GM23338 (cell line): ENCODE measurements at regions not wholly inside any gene's neighbourhood (a gene's known extent, or its start where the extent isn't known, plus 50 kb on each side); places are given as distances from the start of the nearest gene placed in this dataset.

Experiments used
- ATAC-seq: fragments of 200-7000 bp; cut with Tn5 transposase; 3 replicates; pipeline ENCODE4 v1.9.1; 2020
- DNase-seq: peaks from one replicate; pipeline ENCODE4 v3.0.0-alpha.2; 2015; ENCODE audit warnings: low spot score
- H2AFZ ChIP-seq: fragments of 200-600 bp; sonication (generic); 2 replicates; pipeline ENCODE4 v1.8.0; 2016; ENCODE audit warnings: antibody characterized with exemption, mild to moderate bottlenecking, moderate library complexity
- H3F3A ChIP-seq: fragments of 200-600 bp; sonication (generic); replicated peaks from 2 replicates; pipeline ENCODE4 v1.8.0; 2017; ENCODE audit warnings: antibody characterized with exemption, mixed run types, low read depth
- H3K27ac ChIP-seq: fragments of 200-600 bp; sonication (generic); 2 replicates; pipeline ENCODE4 v1.6.1; 2016; ENCODE audit warnings: low read depth
- H3K27me3 ChIP-seq: fragments of 200-600 bp; sonication (generic); 2 replicates; pipeline ENCODE4 v1.8.0; 2016; ENCODE audit warnings: mild to moderate bottlenecking, mixed run types, moderate library complexity; ENCODE audit not compliant: insufficient read depth
- H3K36me3 ChIP-seq: fragments of 200-600 bp; sonication (generic); 2 replicates; pipeline ENCODE4 v1.8.0; 2016; ENCODE audit warnings: mild to moderate bottlenecking; ENCODE audit not compliant: insufficient read depth
- H3K4me1 ChIP-seq: fragments of 200-600 bp; sonication (generic); 2 replicates; pipeline ENCODE4 v1.8.0; 2016; ENCODE audit warnings: mild to moderate bottlenecking, moderate library complexity; ENCODE audit not compliant: insufficient read depth
- H3K4me2 ChIP-seq: fragments of 200-600 bp; sonication (generic); 2 replicates; pipeline ENCODE4 v1.7.1; 2017; ENCODE audit warnings: mixed run types
- H3K4me3 ChIP-seq: fragments of 200-600 bp; sonication (generic); 2 replicates; pipeline ENCODE4 v1.6.1; 2016; ENCODE audit warnings: mixed run types
- H3K79me2 ChIP-seq: fragments of 200-600 bp; sonication (generic); replicated peaks from 2 replicates; pipeline ENCODE4 v1.8.0; 2017; ENCODE audit warnings: mild to moderate bottlenecking; ENCODE audit not compliant: insufficient read depth
- H3K9me2 ChIP-seq: fragments of 200-600 bp; sonication (generic); 2 replicates; pipeline ENCODE4 v1.8.0; 2017; ENCODE audit not compliant: insufficient read depth
- H4K20me1 ChIP-seq: fragments of 200-600 bp; sonication (generic); replicated peaks from 2 replicates; pipeline ENCODE4 v1.8.0; 2017; ENCODE audit warnings: mild to moderate bottlenecking; ENCODE audit not compliant: insufficient read depth
- H3K27ac Mint-ChIP-seq: 2 replicates; pipeline ENCODE4 v1.8.0; 2020; ENCODE audit warnings: inconsistent platforms, mild to moderate bottlenecking, moderate library complexity, mixed read lengths
- H3K27me3 Mint-ChIP-seq: 3 replicates; pipeline ENCODE4 v1.8.0; 2022; ENCODE audit warnings: low read depth, mild to moderate bottlenecking, moderate library complexity, mixed read lengths, inconsistent platforms; ENCODE audit not compliant: insufficient read depth, poor library complexity
- H3K36me3 Mint-ChIP-seq: 3 replicates; pipeline ENCODE4 v1.8.0; 2021; ENCODE audit warnings: low read depth, mild to moderate bottlenecking, inconsistent platforms, moderate library complexity, mixed read lengths
- H3K4me1 Mint-ChIP-seq: 3 replicates; pipeline ENCODE4 v1.8.0; 2020; ENCODE audit warnings: mild to moderate bottlenecking, inconsistent platforms, mixed read lengths
- H3K4me3 Mint-ChIP-seq: 3 replicates; pipeline ENCODE4 v1.8.0; 2021; ENCODE audit warnings: moderate library complexity, mild to moderate bottlenecking, inconsistent platforms, mixed read lengths
- H3K9me3 Mint-ChIP-seq: 3 replicates; pipeline ENCODE4 v1.8.0; 2020; ENCODE audit warnings: moderate library complexity, mild to moderate bottlenecking, inconsistent platforms, mixed read lengths
- CREB1 ChIP-seq: fragments of 250-450 bp; sonication (Bioruptor Pico); IDR thresholded peaks from 2 replicates; pipeline ENCODE4 v1.5.0; 2020; ENCODE audit warnings: low read depth, mild to moderate bottlenecking, moderate library complexity
- EZH2 ChIP-seq: fragments of 200-600 bp; sonication (generic); IDR thresholded peaks from one replicate; pipeline ENCODE4 v1.8.0; 2017; ENCODE audit warnings: antibody characterized with exemption, mild to moderate bottlenecking, low read depth; ENCODE audit not compliant: unreplicated experiment
- EZH2phosphoT487 ChIP-seq: fragments of 200-600 bp; sonication (generic); IDR thresholded peaks from one replicate; pipeline ENCODE4 v1.8.1; 2018; ENCODE audit warnings: antibody characterized with exemption; ENCODE audit not compliant: unreplicated experiment
- JUNB ChIP-seq: IDR thresholded peaks from one replicate; pipeline ENCODE4 v1.6.1; 2016; ENCODE audit warnings: antibody characterized with exemption; ENCODE audit not compliant: unreplicated experiment
- NANOG ChIP-seq: IDR thresholded peaks from 2 replicates; pipeline ENCODE4 v1.6.1; 2016; ENCODE audit warnings: antibody characterized with exemption, borderline replicate concordance
- POLR2AphosphoS5 ChIP-seq: IDR thresholded peaks from 2 replicates; pipeline ENCODE4 v1.6.1; 2016; ENCODE audit warnings: antibody characterized with exemption, low read depth
- STAT1 ChIP-seq: IDR thresholded peaks from one replicate; pipeline ENCODE4 v1.6.1; 2016; ENCODE audit warnings: antibody characterized with exemption; ENCODE audit not compliant: unreplicated experiment
- ZNF114 ChIP-seq: fragments of 250-450 bp; sonication (Bioruptor Pico); IDR thresholded peaks from 2 replicates; pipeline ENCODE4 v1.5.0; 2020; ENCODE audit warnings: mild to moderate bottlenecking, moderate library complexity
- ZNF331 ChIP-seq: fragments of 250-450 bp; sonication (Bioruptor Pico); IDR thresholded peaks from 2 replicates; pipeline ENCODE4 v1.5.0; 2020; ENCODE audit warnings: low read depth, mild to moderate bottlenecking, moderate library complexity
- TF ChIP-seq, protein P1 (sequence below): IDR thresholded peaks from one replicate; pipeline ENCODE4 v1.6.1; 2018; ENCODE audit warnings: antibody characterized with exemption; ENCODE audit not compliant: unreplicated experiment
- TF ChIP-seq, protein P2 (sequence below), 2 experiments: fragments of 200-600 bp in 1 of 2; sonication (generic) in 1 of 2; conservative IDR thresholded peaks; 2 replicates each; pipeline versions ENCODE4 v1.5.1 to v1.6.1; 2016 to 2017; ENCODE audit warnings: antibody characterized with exemption in 2 of 2, low read depth in 2 of 2, mild to moderate bottlenecking in 2 of 2, moderate library complexity in 1 of 2
- TF ChIP-seq, protein P3 (sequence below): IDR thresholded peaks from 2 replicates; pipeline ENCODE4 v1.6.1; 2016; ENCODE audit warnings: antibody characterized with exemption
- TF ChIP-seq, protein P4 (sequence below): fragments of 250-450 bp; sonication (Bioruptor Pico); IDR thresholded peaks from 2 replicates; pipeline ENCODE4 v1.5.0; 2020; ENCODE audit warnings: mild to moderate bottlenecking, moderate library complexity

DNA sequence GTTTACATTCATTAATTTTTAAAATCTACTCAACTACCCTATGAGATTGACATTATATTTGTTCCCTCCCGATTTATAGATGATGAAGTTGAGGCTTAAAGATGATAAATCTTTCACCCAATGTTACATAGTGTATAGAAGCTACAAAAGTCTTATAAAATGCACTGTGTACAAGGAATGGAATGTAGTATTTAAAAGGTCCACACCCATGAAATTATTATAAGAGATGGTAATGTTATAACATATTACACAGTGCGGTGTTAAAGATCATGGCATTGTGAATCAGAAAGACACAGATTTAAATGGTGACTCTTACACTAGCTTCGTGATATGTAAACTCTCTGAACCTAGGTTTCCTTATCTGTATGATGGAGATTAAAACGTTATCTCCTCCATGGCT lies 141.6 kb upstream of the CHD1 start:
- Mint-ChIP-seq H3K27ac (no peak overlapping the region), H3K9me3 (no peaks in the 10 kb centered on the region; the same call in 2 of the 3 replicates), H3K36me3 (no peaks in the 10 kb centered on the region), H3K4me1 (no peaks in the 10 kb centered on the region), H3K27me3 (no peaks in the 10 kb centered on the region), H3K4me3 (no peak overlapping the region)
- TF ChIP-seq CREB1 = no peak
- TF ChIP-seq EZH2phosphoT487 = no peak
- TF ChIP-seq, protein P1, sequence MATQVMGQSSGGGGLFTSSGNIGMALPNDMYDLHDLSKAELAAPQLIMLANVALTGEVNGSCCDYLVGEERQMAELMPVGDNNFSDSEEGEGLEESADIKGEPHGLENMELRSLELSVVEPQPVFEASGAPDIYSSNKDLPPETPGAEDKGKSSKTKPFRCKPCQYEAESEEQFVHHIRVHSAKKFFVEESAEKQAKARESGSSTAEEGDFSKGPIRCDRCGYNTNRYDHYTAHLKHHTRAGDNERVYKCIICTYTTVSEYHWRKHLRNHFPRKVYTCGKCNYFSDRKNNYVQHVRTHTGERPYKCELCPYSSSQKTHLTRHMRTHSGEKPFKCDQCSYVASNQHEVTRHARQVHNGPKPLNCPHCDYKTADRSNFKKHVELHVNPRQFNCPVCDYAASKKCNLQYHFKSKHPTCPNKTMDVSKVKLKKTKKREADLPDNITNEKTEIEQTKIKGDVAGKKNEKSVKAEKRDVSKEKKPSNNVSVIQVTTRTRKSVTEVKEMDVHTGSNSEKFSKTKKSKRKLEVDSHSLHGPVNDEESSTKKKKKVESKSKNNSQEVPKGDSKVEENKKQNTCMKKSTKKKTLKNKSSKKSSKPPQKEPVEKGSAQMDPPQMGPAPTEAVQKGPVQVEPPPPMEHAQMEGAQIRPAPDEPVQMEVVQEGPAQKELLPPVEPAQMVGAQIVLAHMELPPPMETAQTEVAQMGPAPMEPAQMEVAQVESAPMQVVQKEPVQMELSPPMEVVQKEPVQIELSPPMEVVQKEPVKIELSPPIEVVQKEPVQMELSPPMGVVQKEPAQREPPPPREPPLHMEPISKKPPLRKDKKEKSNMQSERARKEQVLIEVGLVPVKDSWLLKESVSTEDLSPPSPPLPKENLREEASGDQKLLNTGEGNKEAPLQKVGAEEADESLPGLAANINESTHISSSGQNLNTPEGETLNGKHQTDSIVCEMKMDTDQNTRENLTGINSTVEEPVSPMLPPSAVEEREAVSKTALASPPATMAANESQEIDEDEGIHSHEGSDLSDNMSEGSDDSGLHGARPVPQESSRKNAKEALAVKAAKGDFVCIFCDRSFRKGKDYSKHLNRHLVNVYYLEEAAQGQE = no peak
- no peak for TF ChIP-seq POLR2AphosphoS5
- TF ChIP-seq, protein P2, sequence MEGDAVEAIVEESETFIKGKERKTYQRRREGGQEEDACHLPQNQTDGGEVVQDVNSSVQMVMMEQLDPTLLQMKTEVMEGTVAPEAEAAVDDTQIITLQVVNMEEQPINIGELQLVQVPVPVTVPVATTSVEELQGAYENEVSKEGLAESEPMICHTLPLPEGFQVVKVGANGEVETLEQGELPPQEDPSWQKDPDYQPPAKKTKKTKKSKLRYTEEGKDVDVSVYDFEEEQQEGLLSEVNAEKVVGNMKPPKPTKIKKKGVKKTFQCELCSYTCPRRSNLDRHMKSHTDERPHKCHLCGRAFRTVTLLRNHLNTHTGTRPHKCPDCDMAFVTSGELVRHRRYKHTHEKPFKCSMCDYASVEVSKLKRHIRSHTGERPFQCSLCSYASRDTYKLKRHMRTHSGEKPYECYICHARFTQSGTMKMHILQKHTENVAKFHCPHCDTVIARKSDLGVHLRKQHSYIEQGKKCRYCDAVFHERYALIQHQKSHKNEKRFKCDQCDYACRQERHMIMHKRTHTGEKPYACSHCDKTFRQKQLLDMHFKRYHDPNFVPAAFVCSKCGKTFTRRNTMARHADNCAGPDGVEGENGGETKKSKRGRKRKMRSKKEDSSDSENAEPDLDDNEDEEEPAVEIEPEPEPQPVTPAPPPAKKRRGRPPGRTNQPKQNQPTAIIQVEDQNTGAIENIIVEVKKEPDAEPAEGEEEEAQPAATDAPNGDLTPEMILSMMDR (conservative IDR thresholded peaks at IDR 0.05; ENCODE audit: low read depth in 2 of 2) = no peak
- no peak for TF ChIP-seq ZNF114 (CRISPR knock-in tag)
- TF ChIP-seq, protein P3, sequence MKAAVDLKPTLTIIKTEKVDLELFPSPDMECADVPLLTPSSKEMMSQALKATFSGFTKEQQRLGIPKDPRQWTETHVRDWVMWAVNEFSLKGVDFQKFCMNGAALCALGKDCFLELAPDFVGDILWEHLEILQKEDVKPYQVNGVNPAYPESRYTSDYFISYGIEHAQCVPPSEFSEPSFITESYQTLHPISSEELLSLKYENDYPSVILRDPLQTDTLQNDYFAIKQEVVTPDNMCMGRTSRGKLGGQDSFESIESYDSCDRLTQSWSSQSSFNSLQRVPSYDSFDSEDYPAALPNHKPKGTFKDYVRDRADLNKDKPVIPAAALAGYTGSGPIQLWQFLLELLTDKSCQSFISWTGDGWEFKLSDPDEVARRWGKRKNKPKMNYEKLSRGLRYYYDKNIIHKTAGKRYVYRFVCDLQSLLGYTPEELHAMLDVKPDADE = no peak
- TF ChIP-seq, protein P4, sequence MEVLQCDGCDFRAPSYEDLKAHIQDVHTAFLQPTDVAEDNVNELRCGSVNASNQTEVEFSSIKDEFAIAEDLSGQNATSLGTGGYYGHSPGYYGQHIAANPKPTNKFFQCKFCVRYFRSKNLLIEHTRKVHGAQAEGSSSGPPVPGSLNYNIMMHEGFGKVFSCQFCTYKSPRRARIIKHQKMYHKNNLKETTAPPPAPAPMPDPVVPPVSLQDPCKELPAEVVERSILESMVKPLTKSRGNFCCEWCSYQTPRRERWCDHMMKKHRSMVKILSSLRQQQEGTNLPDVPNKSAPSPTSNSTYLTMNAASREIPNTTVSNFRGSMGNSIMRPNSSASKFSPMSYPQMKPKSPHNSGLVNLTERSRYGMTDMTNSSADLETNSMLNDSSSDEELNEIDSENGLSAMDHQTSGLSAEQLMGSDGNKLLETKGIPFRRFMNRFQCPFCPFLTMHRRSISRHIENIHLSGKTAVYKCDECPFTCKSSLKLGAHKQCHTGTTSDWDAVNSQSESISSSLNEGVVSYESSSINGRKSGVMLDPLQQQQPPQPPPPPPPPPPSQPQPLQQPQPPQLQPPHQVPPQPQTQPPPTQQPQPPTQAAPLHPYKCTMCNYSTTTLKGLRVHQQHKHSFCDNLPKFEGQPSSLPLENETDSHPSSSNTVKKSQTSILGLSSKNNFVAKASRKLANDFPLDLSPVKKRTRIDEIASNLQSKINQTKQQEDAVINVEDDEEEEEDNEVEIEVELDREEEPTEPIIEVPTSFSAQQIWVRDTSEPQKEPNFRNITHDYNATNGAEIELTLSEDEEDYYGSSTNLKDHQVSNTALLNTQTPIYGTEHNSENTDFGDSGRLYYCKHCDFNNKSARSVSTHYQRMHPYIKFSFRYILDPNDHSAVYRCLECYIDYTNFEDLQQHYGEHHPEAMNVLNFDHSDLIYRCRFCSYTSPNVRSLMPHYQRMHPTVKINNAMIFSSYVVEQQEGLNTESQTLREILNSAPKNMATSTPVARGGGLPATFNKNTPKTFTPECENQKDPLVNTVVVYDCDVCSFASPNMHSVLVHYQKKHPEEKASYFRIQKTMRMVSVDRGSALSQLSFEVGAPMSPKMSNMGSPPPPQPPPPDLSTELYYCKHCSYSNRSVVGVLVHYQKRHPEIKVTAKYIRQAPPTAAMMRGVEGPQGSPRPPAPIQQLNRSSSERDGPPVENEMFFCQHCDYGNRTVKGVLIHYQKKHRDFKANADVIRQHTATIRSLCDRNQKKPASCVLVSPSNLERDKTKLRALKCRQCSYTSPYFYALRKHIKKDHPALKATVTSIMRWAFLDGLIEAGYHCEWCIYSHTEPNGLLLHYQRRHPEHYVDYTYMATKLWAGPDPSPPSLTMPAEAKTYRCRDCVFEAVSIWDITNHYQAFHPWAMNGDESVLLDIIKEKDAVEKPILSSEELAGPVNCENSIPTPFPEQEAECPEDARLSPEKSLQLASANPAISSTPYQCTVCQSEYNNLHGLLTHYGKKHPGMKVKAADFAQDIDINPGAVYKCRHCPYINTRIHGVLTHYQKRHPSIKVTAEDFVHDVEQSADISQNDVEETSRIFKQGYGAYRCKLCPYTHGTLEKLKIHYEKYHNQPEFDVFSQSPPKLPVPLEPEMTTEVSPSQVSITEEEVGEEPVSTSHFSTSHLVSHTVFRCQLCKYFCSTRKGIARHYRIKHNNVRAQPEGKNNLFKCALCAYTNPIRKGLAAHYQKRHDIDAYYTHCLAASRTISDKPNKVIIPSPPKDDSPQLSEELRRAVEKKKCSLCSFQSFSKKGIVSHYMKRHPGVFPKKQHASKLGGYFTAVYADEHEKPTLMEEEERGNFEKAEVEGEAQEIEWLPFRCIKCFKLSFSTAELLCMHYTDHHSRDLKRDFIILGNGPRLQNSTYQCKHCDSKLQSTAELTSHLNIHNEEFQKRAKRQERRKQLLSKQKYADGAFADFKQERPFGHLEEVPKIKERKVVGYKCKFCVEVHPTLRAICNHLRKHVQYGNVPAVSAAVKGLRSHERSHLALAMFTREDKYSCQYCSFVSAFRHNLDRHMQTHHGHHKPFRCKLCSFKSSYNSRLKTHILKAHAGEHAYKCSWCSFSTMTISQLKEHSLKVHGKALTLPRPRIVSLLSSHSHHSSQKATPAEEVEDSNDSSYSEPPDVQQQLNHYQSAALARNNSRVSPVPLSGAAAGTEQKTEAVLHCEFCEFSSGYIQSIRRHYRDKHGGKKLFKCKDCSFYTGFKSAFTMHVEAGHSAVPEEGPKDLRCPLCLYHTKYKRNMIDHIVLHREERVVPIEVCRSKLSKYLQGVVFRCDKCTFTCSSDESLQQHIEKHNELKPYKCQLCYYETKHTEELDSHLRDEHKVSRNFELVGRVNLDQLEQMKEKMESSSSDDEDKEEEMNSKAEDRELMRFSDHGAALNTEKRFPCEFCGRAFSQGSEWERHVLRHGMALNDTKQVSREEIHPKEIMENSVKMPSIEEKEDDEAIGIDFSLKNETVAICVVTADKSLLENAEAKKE (CRISPR knock-in tag) = no peak
- TF ChIP-seq NANOG = no peak
- no peak for TF ChIP-seq EZH2
- TF ChIP-seq JUNB = no peak
- TF ChIP-seq STAT1 = no peak
- TF ChIP-seq ZNF331 (CRISPR knock-in tag) = no peak
- ATAC-seq (no peak), DNase-seq (no peak)
- Histone ChIP-seq H3K4me2 (no peak overlapping the region), H3F3A (no peaks in the 10 kb centered on the region), H3K9me2 (no peaks in the 10 kb centered on the region), H4K20me1 (no peaks in the 10 kb centered on the region), H3K36me3 (no peaks in the 10 kb centered on the region), H3K79me2 (no peaks in the 10 kb centered on the region), H3K27me3 (no peaks in the 10 kb centered on the region), H3K27ac (no peak overlapping the region), H3K4me3 (no peak overlapping the region), H2AFZ (no peak overlapping the region), H3K4me1 (no peaks in the 10 kb centered on the region)
